Right atrium auricular region (tissue), 2 donors: ENCODE measurements at regions not wholly inside any gene's neighbourhood (a gene's known extent, or its start where the extent isn't known, plus 50 kb on each side); places are given as distances from the start of the nearest gene placed in this dataset.

Experiments
- DNase-seq: peaks from one replicate; pipeline ENCODE4 v3.0.0-alpha.2; 2019; ENCODE audit warnings: low spot score
- H3K27ac ChIP-seq, 2 donors: fragments of 200-600 bp; sonication (generic); 1 replicate in 1 of 2; 2 replicates in 1 of 2; pipeline ENCODE4 v1.5.1; 2016 to 2019
- H3K27me3 ChIP-seq, 2 donors: fragments of 200-600 bp; sonication (generic); one replicate each; pipeline versions ENCODE4 v1.5.1 to v1.6.0; 2017 to 2019
- H3K36me3 ChIP-seq: fragments of 200-600 bp; sonication (generic); one replicate; pipeline ENCODE4 v1.5.1; 2016
- H3K4me1 ChIP-seq, 2 donors: fragments of 200-600 bp; sonication (generic); one replicate each; pipeline versions ENCODE4 v1.5.1 to v1.6.0; 2017 to 2019
- H3K4me3 ChIP-seq, 2 donors: fragments of 200-600 bp; sonication (generic); 1 replicate in 1 of 2; 2 replicates in 1 of 2; pipeline ENCODE4 v1.5.1; 2017 to 2019; ENCODE audit warnings: mild to moderate bottlenecking in 1 of 2, moderate library complexity in 1 of 2
- H3K9me3 ChIP-seq, 2 donors: fragments of 200-600 bp; sonication (generic); one replicate each; pipeline ENCODE4 v1.5.1; 2019
- CTCF ChIP-seq, 2 donors: fragments of 200-600 bp; sonication (generic); IDR thresholded peaks; one replicate each; pipeline ENCODE4 v1.5.1; 2019; ENCODE audit warnings: antibody characterized with exemption in 2 of 2

GRCh38 chr10:88062385-88062784, 199.0 kb downstream of the PTEN start:
- TF ChIP-seq CTCF (IDR thresholded peaks at IDR 0.05), result no peak
- Histone ChIP-seq H3K27ac (peak overlapping the region; percentile 5 to 46), H3K36me3 (no peaks in the 10 kb centered on the region), H3K4me3 (no peak overlapping the region), H3K9me3 (no peaks in the 10 kb centered on the region), H3K27me3 (no peaks in the 10 kb centered on the region), H3K4me1 (peaks cover 0 to 33% of the 10 kb centered on the region in 2 donors)
- DNase-seq, result no peak

GRCh38 chr10:88062798-88063472, 199.5 kb downstream of the PTEN start:
- DNase-seq, result no peak
- H3K4me3 ChIP-seq, result no peak overlapping the region

GRCh38 chr10:88063861-88064557, 200.6 kb downstream of the PTEN start:
- DNase-seq, result no peak
- no peaks in the 10 kb centered on the region for H3K27me3 ChIP-seq
- no peak overlapping the region for H3K4me3 ChIP-seq
- H3K9me3 ChIP-seq, result no peaks in the 10 kb centered on the region
- TF ChIP-seq CTCF (IDR thresholded peaks at IDR 0.05), result no peak
- H3K27ac ChIP-seq, result no peak overlapping the region
- H3K4me1 ChIP-seq, result peaks cover 0 to 33% of the 10 kb centered on the region in 2 donors
- no peaks in the 10 kb centered on the region for H3K36me3 ChIP-seq

More at GRCh38 chr10:88062798-88063472, 199.5 kb downstream of the PTEN start:
- Histone ChIP-seq H3K36me3 (no peaks in the 10 kb centered on the region), H3K4me1 (peaks cover 0 to 33% of the 10 kb centered on the region in 2 donors), H3K27me3 (no peaks in the 10 kb centered on the region), H3K9me3 (no peaks in the 10 kb centered on the region), H3K27ac (peak overlapping the region; percentile 5 to 46)
- no peak for TF ChIP-seq CTCF (IDR thresholded peaks at IDR 0.05)

GRCh38 chr10:88064608-88065382, 201.4 kb downstream of the PTEN start:
- Histone ChIP-seq H3K4me1 (peaks cover 0 to 33% of the 10 kb centered on the region in 2 donors), H3K27me3 (no peaks in the 10 kb centered on the region), H3K27ac (peak overlapping the region in 1 of 2 donors; percentile 6), H3K36me3 (no peaks in the 10 kb centered on the region), H3K4me3 (no peak overlapping the region), H3K9me3 (no peaks in the 10 kb centered on the region)
- peak; percentile 72 for DNase-seq
- TF ChIP-seq CTCF (IDR thresholded peaks at IDR 0.05), result no peak

GRCh38 chr10:88065383-88066049, 202.1 kb downstream of the PTEN start:
- no peak overlapping the region for H3K4me3 ChIP-seq
- H3K27ac ChIP-seq, result peak overlapping the region; percentile 6 to 45
- H3K36me3 ChIP-seq, result no peaks in the 10 kb centered on the region
- H3K9me3 ChIP-seq, result no peaks in the 10 kb centered on the region
- H3K27me3 ChIP-seq, result no peaks in the 10 kb centered on the region
- H3K4me1 ChIP-seq, result peaks cover 0 to 33% of the 10 kb centered on the region in 2 donors
- no peak for DNase-seq
- TF ChIP-seq CTCF (IDR thresholded peaks at IDR 0.05), result no peak
